ENCODE measurements at regions not wholly inside any gene's neighbourhood (a gene's known extent, or its start where the extent isn't known, plus 50 kb on each side); places are given as distances from the start of the nearest gene placed in this dataset.

DNA sequence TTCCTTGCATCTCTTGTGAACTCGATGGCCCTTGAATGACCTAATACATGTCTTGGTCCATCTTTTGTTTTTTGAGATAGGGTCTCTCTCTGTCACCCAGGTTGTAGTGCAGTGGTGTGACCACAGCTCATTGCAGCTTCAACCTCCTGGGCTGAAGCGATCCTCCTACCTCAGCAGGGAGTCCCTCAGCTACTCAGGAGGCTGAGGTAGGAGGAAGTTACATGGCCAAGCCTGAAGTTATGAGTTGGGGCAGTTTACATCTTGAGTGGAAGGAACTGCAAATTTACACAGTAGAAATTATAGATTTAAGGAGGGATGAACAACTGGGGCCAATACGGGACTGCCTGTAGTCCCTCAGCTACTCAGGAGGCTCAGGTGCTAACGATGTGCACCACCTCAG lies 97.2 kb upstream of the METTL14 start:
- TF ChIP-seq, protein P1, sequence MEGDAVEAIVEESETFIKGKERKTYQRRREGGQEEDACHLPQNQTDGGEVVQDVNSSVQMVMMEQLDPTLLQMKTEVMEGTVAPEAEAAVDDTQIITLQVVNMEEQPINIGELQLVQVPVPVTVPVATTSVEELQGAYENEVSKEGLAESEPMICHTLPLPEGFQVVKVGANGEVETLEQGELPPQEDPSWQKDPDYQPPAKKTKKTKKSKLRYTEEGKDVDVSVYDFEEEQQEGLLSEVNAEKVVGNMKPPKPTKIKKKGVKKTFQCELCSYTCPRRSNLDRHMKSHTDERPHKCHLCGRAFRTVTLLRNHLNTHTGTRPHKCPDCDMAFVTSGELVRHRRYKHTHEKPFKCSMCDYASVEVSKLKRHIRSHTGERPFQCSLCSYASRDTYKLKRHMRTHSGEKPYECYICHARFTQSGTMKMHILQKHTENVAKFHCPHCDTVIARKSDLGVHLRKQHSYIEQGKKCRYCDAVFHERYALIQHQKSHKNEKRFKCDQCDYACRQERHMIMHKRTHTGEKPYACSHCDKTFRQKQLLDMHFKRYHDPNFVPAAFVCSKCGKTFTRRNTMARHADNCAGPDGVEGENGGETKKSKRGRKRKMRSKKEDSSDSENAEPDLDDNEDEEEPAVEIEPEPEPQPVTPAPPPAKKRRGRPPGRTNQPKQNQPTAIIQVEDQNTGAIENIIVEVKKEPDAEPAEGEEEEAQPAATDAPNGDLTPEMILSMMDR (IDR thresholded peaks at IDR 0.05) = no peak
- TF ChIP-seq EZH2 (IDR thresholded peaks at IDR 0.05; ENCODE audit: borderline replicate concordance, insufficient read depth, low read depth, low read length, poor library complexity, severe bottlenecking) = no peak

Measured in B cell (primary cell).